Neuronal stem cell (in vitro differentiated cells): ENCODE measurements at regions not wholly inside any gene's neighbourhood (a gene's known extent, or its start where the extent isn't known, plus 50 kb on each side); places are given as distances from the start of the nearest gene placed in this dataset.

Experiments used
- DNase-seq: peaks from one replicate; pipeline ENCODE4 v3.0.0-alpha.2; 2013; ENCODE audit warnings: low spot score
- H2AFZ ChIP-seq: one replicate; pipeline ENCODE4 v1.6.1; 2013; ENCODE audit warnings: mild to moderate bottlenecking, low read length, inconsistent platforms
- H2AK5ac ChIP-seq: 2 replicates; pipeline ENCODE4 v1.6.1; 2013; ENCODE audit warnings: low read depth, mild to moderate bottlenecking, inconsistent platforms, low read length, moderate library complexity, mixed read lengths
- H2BK120ac ChIP-seq: 2 replicates; pipeline ENCODE4 v1.6.1; 2013; ENCODE audit warnings: low read depth, mild to moderate bottlenecking, inconsistent platforms, low read length, moderate library complexity, mixed read lengths
- H2BK12ac ChIP-seq: one replicate; pipeline ENCODE4 v1.6.1; 2013; ENCODE audit warnings: low read length, inconsistent platforms
- H2BK15ac ChIP-seq: 2 replicates; pipeline ENCODE4 v1.6.1; 2013; ENCODE audit warnings: mild to moderate bottlenecking, low read length, inconsistent platforms, mixed read lengths
- H2BK5ac ChIP-seq: one replicate; pipeline ENCODE4 v1.6.1; 2013; ENCODE audit warnings: inconsistent platforms, mild to moderate bottlenecking, low read length, moderate library complexity
- H3K14ac ChIP-seq: one replicate; pipeline ENCODE4 v1.6.1; 2013; ENCODE audit warnings: low read length, inconsistent platforms
- H3K18ac ChIP-seq: 2 replicates; pipeline ENCODE4 v1.6.1; 2013; ENCODE audit warnings: low read length, inconsistent platforms
- H3K23ac ChIP-seq: 2 replicates; pipeline ENCODE4 v1.6.1; 2013; ENCODE audit warnings: low read depth, mild to moderate bottlenecking, mixed read lengths, low read length, inconsistent platforms; ENCODE audit not compliant: poor library complexity
- H3K27ac ChIP-seq: replicated peaks from 3 replicates; pipeline ENCODE4 v1.5.1; 2013; ENCODE audit warnings: low read length, inconsistent platforms
- H3K27me3 ChIP-seq, 3 experiments: 2 replicates each; pipeline ENCODE4 v1.6.1; 2013; ENCODE audit warnings: low read length in 3 of 3, mild to moderate bottlenecking in 2 of 3, inconsistent platforms in 1 of 3, low read depth in 1 of 3, mixed read lengths in 1 of 3, moderate library complexity in 1 of 3; ENCODE audit not compliant: control insufficient read depth in 3 of 3, insufficient read depth in 3 of 3
- H3K36me3 ChIP-seq, 2 donors: replicated peaks in 1 of 2; 2 replicates each; pipeline ENCODE4 v1.6.1; 2013; ENCODE audit warnings: low read length in 2 of 2; ENCODE audit not compliant: control insufficient read depth in 2 of 2, insufficient read depth in 2 of 2
- H3K4ac ChIP-seq: 2 replicates; pipeline ENCODE4 v1.6.1; 2013; ENCODE audit warnings: inconsistent platforms, mild to moderate bottlenecking, low read length, moderate library complexity
- H3K4me1 ChIP-seq, 2 donors: 1 replicate in 1 of 2; 2 replicates in 1 of 2; pipeline ENCODE4 v1.6.1; 2013; ENCODE audit warnings: low read length in 2 of 2, low read depth in 1 of 2; ENCODE audit not compliant: control insufficient read depth in 2 of 2, insufficient read depth in 1 of 2
- H3K4me2 ChIP-seq: one replicate; pipeline ENCODE4 v1.6.1; 2013; ENCODE audit warnings: mild to moderate bottlenecking, low read length, inconsistent platforms; ENCODE audit not compliant: insufficient read depth, poor library complexity, severe bottlenecking
- H3K4me3 ChIP-seq, 2 donors: 2 replicates each; pipeline ENCODE4 v1.5.1; 2013; ENCODE audit warnings: low read length in 2 of 2, mild to moderate bottlenecking in 2 of 2, inconsistent platforms in 1 of 2, moderate library complexity in 1 of 2
- H3K79me1 ChIP-seq: one replicate; pipeline ENCODE4 v1.6.1; 2013; ENCODE audit warnings: low read depth, mild to moderate bottlenecking, inconsistent platforms, low read length, moderate library complexity
- H3K9ac ChIP-seq: one replicate; pipeline ENCODE4 v1.6.1; 2013; ENCODE audit warnings: mild to moderate bottlenecking, low read depth, low read length, inconsistent platforms; ENCODE audit not compliant: poor library complexity
- H3K9me3 ChIP-seq, 2 donors: replicated peaks in 1 of 2; 2 replicates each; pipeline versions ENCODE3 to v1.6.1; 2013; ENCODE audit warnings: low read length in 2 of 2, mild to moderate bottlenecking in 2 of 2, inconsistent platforms in 1 of 2, low read depth in 1 of 2, mixed read lengths in 1 of 2, moderate library complexity in 1 of 2; ENCODE audit not compliant: control insufficient read depth in 2 of 2, insufficient read depth in 1 of 2
- H4K8ac ChIP-seq: one replicate; pipeline ENCODE4 v1.6.1; 2013; ENCODE audit warnings: low read depth, mild to moderate bottlenecking, inconsistent platforms, low read length, moderate library complexity
- H4K91ac ChIP-seq: one replicate; pipeline ENCODE4 v1.6.1; 2013; ENCODE audit warnings: low read length, low read depth, mild to moderate bottlenecking, inconsistent platforms; ENCODE audit not compliant: poor library complexity
- WGBS, 2 donors: extraction: QIAGEN DNeasy Blood & Tissue Kit; methylation state at CpG; one replicate each; pipeline ENCODE4 v1.1.7; 2013; ENCODE audit warnings: missing lambda C conversion rate in 2 of 2, mixed read lengths in 1 of 2; ENCODE audit not compliant: insufficient read length in 2 of 2, insufficient replicate concordance in 1 of 2; ENCODE audit errors: extremely low coverage in 2 of 2; 5-methylcytosine and 5-hydroxymethylcytosine counted together

DNA sequence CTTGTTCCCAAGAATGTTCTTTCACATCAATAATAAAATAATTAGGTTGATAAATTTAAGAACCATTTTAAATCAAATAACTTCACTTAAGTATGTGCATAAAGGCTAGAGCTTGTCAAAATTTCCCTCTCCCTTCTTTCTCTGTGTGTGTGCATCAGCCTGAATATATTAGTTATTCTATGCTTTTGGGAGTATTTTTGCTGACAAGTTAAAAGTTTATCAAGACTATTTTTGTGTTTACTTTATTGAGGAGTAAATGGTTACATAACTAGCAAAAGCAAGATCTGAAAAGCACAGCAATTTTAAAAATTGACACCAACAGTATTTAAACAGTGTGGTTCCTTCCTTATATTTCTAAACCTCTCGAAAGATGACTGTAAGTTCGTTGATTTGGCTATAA lies 261.7 kb downstream of the ISL1 start:
- Histone ChIP-seq H3K14ac (no peak overlapping the region), H2BK12ac (no peak overlapping the region), H3K4me3 (no peak overlapping the region), H2BK5ac (no peak overlapping the region), H3K4me1 (no peaks in the 10 kb centered on the region), H3K9ac (no peak overlapping the region), H3K23ac (no peak overlapping the region), H3K18ac (no peak overlapping the region), H3K4ac (no peak overlapping the region), H3K36me3 (no peaks in the 10 kb centered on the region), H4K8ac (no peak overlapping the region), H2BK120ac (no peak overlapping the region), H3K4me2 (no peak overlapping the region), H3K9me3 (no peaks in the 10 kb centered on the region), H2AK5ac (no peak overlapping the region), H3K79me1 (no peaks in the 10 kb centered on the region), H2AFZ (no peak overlapping the region), H2BK15ac (no peak overlapping the region), H3K27me3 (no peaks in the 10 kb centered on the region), H3K27ac (no peak overlapping the region), H4K91ac (no peak overlapping the region)
- DNase-seq, result no peak
- WGBS, 2 donors, result no CpG with 5 or more reads among the region's 2 CpGs

DNA sequence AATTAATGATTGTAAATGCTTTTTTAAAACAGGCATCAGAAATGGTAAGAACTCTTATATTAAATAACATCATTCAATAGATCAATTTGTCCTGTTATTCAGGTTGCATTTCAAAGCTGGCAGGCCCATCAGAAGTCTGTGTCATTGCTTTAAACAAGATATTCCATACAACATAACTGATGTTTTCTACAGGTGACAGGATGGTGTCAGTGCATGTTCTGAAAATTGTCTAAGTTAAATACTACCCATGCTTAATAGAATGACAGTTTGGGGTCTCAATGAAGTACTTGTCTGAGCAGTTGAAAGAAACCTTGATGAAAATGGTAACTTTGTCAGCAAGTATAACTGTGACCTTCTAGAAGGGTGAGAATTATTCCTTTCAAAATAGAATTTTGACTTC lies 263.2 kb downstream of the ISL1 start:
- Histone ChIP-seq H3K14ac (no peak overlapping the region), H3K36me3 (no peaks in the 10 kb centered on the region), H3K4me2 (no peak overlapping the region), H2BK12ac (no peak overlapping the region), H2BK120ac (no peak overlapping the region), H2BK5ac (no peak overlapping the region), H3K9me3 (no peaks in the 10 kb centered on the region), H3K79me1 (no peaks in the 10 kb centered on the region), H3K27ac (no peak overlapping the region), H3K23ac (no peak overlapping the region), H2AK5ac (no peak overlapping the region), H3K27me3 (no peaks in the 10 kb centered on the region), H3K4me3 (no peak overlapping the region), H4K91ac (no peak overlapping the region), H2AFZ (no peak overlapping the region), H2BK15ac (no peak overlapping the region), H3K9ac (no peak overlapping the region), H3K4ac (no peak overlapping the region), H3K18ac (no peak overlapping the region), H3K4me1 (no peaks in the 10 kb centered on the region), H4K8ac (no peak overlapping the region)
- DNase-seq, result no peak

DNA sequence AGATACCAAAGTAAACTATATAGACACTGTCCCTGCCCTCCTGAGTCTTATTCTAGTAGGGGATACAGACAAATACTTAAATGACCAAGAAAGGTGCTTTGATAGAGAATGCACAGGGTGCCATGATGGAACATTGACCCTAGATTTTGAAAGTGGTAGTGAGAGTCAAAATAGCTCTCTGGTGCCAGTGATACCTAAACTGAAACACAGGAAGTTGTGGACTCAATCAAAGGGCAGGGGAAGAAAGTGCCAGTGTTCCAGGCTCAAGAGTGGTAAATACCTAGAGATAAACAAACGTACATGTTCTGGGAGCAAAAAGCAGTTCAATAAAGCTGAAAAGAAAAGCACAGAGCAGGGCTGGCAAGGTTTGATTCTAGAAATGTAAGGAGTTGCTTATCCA lies 267.6 kb downstream of the ISL1 start:
- H3K18ac ChIP-seq, result no peak overlapping the region
- no peak overlapping the region for H4K8ac ChIP-seq
- no peak overlapping the region for H2BK15ac ChIP-seq
- no peaks in the 10 kb centered on the region for H3K4me1 ChIP-seq
- H3K4me2 ChIP-seq, result no peak overlapping the region
- H2BK12ac ChIP-seq, result no peak overlapping the region
- no peak overlapping the region for H3K27ac ChIP-seq
- no peak overlapping the region for H3K23ac ChIP-seq
- no peak overlapping the region for H3K4ac ChIP-seq
- no peaks in the 10 kb centered on the region for H3K27me3 ChIP-seq
- H2BK120ac ChIP-seq, result no peak overlapping the region
- DNase-seq, result no peak
- no peaks in the 10 kb centered on the region for H3K79me1 ChIP-seq
- H2BK5ac ChIP-seq, result no peak overlapping the region
- H2AK5ac ChIP-seq, result no peak overlapping the region
- H3K9ac ChIP-seq, result no peak overlapping the region
- no peak overlapping the region for H2AFZ ChIP-seq
- no peak overlapping the region for H3K14ac ChIP-seq
- no CpG with 5 or more reads among the region's 1 CpG for WGBS, 2 donors
- no peaks in the 10 kb centered on the region for H3K9me3 ChIP-seq
- H3K4me3 ChIP-seq, result no peak overlapping the region
- H4K91ac ChIP-seq, result no peak overlapping the region
- no peaks in the 10 kb centered on the region for H3K36me3 ChIP-seq

DNA sequence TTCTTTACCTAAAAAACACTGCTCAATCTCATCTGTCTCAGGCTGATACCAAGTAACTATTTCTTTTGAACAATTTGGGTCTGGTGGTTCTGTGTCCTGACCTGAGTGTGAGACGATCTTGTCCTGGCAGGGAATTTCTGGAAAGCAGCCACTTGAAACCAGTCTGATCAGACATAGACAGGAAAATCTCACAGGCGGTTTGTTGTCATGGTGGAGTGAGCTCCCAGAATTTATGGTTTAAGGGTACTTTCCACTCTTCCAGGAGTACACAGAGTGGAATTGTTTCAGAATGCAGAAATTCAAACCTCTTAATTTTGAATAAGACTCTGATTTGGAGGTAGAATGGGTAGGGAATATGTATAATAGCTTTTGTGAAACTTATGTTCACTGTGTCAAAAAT lies 268.2 kb downstream of the ISL1 start:
- no peaks in the 10 kb centered on the region for H3K9me3 ChIP-seq
- H3K27ac ChIP-seq, result no peak overlapping the region
- H4K8ac ChIP-seq, result no peak overlapping the region
- no peaks in the 10 kb centered on the region for H3K27me3 ChIP-seq
- no peak overlapping the region for H3K18ac ChIP-seq
- H3K4me1 ChIP-seq, result no peaks in the 10 kb centered on the region
- no CpG with 5 or more reads among the region's 2 CpGs for WGBS, 2 donors
- H2AK5ac ChIP-seq, result no peak overlapping the region
- no peak overlapping the region for H2AFZ ChIP-seq
- no peak overlapping the region for H3K23ac ChIP-seq
- no peak overlapping the region for H3K4ac ChIP-seq
- H3K4me3 ChIP-seq, result no peak overlapping the region
- H3K9ac ChIP-seq, result no peak overlapping the region
- H3K36me3 ChIP-seq, result no peaks in the 10 kb centered on the region
- H4K91ac ChIP-seq, result no peak overlapping the region
- H3K4me2 ChIP-seq, result no peak overlapping the region
- H2BK15ac ChIP-seq, result no peak overlapping the region
- no peak overlapping the region for H3K14ac ChIP-seq
- no peak for DNase-seq
- no peak overlapping the region for H2BK12ac ChIP-seq
- no peak overlapping the region for H2BK120ac ChIP-seq
- no peak overlapping the region for H2BK5ac ChIP-seq
- no peaks in the 10 kb centered on the region for H3K79me1 ChIP-seq
